Right atrium auricular region (tissue), 2 donors: ENCODE measurements at regions not wholly inside any gene's neighbourhood (a gene's known extent, or its start where the extent isn't known, plus 50 kb on each side); places are given as distances from the start of the nearest gene placed in this dataset.

Experiments used
- DNase-seq: peaks from one replicate; pipeline ENCODE4 v3.0.0-alpha.2; 2019; ENCODE audit warnings: low spot score
- H3K27ac ChIP-seq, 2 donors: fragments of 200-600 bp; sonication (generic); 1 replicate in 1 of 2; 2 replicates in 1 of 2; pipeline ENCODE4 v1.5.1; 2016 to 2019
- H3K27me3 ChIP-seq, 2 donors: fragments of 200-600 bp; sonication (generic); one replicate each; pipeline versions ENCODE4 v1.5.1 to v1.6.0; 2017 to 2019
- H3K36me3 ChIP-seq: fragments of 200-600 bp; sonication (generic); one replicate; pipeline ENCODE4 v1.5.1; 2016
- H3K4me1 ChIP-seq, 2 donors: fragments of 200-600 bp; sonication (generic); one replicate each; pipeline versions ENCODE4 v1.5.1 to v1.6.0; 2017 to 2019
- H3K4me3 ChIP-seq, 2 donors: fragments of 200-600 bp; sonication (generic); 1 replicate in 1 of 2; 2 replicates in 1 of 2; pipeline ENCODE4 v1.5.1; 2017 to 2019; ENCODE audit warnings: mild to moderate bottlenecking in 1 of 2, moderate library complexity in 1 of 2
- H3K9me3 ChIP-seq, 2 donors: fragments of 200-600 bp; sonication (generic); one replicate each; pipeline ENCODE4 v1.5.1; 2019
- CTCF ChIP-seq, 2 donors: fragments of 200-600 bp; sonication (generic); IDR thresholded peaks; one replicate each; pipeline ENCODE4 v1.5.1; 2019; ENCODE audit warnings: antibody characterized with exemption in 2 of 2

- H3K27ac ChIP-seq, result no peak overlapping the region
- no peaks in the 10 kb centered on the region for H3K36me3 ChIP-seq
- H3K27me3 ChIP-seq, result no peaks in the 10 kb centered on the region
- no peaks in the 10 kb centered on the region for H3K4me1 ChIP-seq
- H3K4me3 ChIP-seq, result no peak overlapping the region
- TF ChIP-seq CTCF (IDR thresholded peaks at IDR 0.05), result no peak
- no peak for DNase-seq
- no peaks in the 10 kb centered on the region for H3K9me3 ChIP-seq
Measured at GRCh38 chr15:53331328-53332190, 427.9 kb downstream of the WDR72 start.

GRCh38 chr15:53328341-53328740 is 431.1 kb downstream of the WDR72 start:
- H3K27me3 ChIP-seq, result no peaks in the 10 kb centered on the region
- H3K9me3 ChIP-seq, result no peaks in the 10 kb centered on the region
- no peak for TF ChIP-seq CTCF (IDR thresholded peaks at IDR 0.05)
- no peaks in the 10 kb centered on the region for H3K36me3 ChIP-seq
- no peaks in the 10 kb centered on the region for H3K4me1 ChIP-seq
- H3K27ac ChIP-seq, result no peak overlapping the region
- no peak overlapping the region for H3K4me3 ChIP-seq
- DNase-seq, result no peak

GRCh38 chr15:53324061-53324460 is 435.4 kb downstream of the WDR72 start:
- Histone ChIP-seq H3K27me3 (no peaks in the 10 kb centered on the region), H3K36me3 (no peaks in the 10 kb centered on the region), H3K4me3 (no peak overlapping the region), H3K4me1 (no peaks in the 10 kb centered on the region), H3K27ac (no peak overlapping the region), H3K9me3 (no peaks in the 10 kb centered on the region)
- no peak for TF ChIP-seq CTCF (IDR thresholded peaks at IDR 0.05)
- DNase-seq, result no peak

GRCh38 chr15:53323191-53323590 is 436.3 kb downstream of the WDR72 start:
- no peaks in the 10 kb centered on the region for H3K27me3 ChIP-seq
- DNase-seq, result no peak
- no peak overlapping the region for H3K4me3 ChIP-seq
- H3K27ac ChIP-seq, result no peak overlapping the region
- H3K4me1 ChIP-seq, result no peaks in the 10 kb centered on the region
- H3K36me3 ChIP-seq, result no peaks in the 10 kb centered on the region
- TF ChIP-seq CTCF (IDR thresholded peaks at IDR 0.05), result no peak
- no peaks in the 10 kb centered on the region for H3K9me3 ChIP-seq

- Histone ChIP-seq H3K9me3 (no peaks in the 10 kb centered on the region), H3K36me3 (no peaks in the 10 kb centered on the region), H3K4me3 (no peak overlapping the region), H3K27ac (no peak overlapping the region), H3K27me3 (no peaks in the 10 kb centered on the region), H3K4me1 (no peaks in the 10 kb centered on the region)
- no peak for DNase-seq
- no peak for TF ChIP-seq CTCF (IDR thresholded peaks at IDR 0.05)
Measured at GRCh38 chr15:53320816-53321215, 438.6 kb downstream of the WDR72 start.

- H3K36me3 ChIP-seq, result no peaks in the 10 kb centered on the region
- no peaks in the 10 kb centered on the region for H3K4me1 ChIP-seq
- no peak overlapping the region for H3K27ac ChIP-seq
- H3K27me3 ChIP-seq, result no peaks in the 10 kb centered on the region
- no peak for DNase-seq
- no peak for TF ChIP-seq CTCF (IDR thresholded peaks at IDR 0.05)
- no peak overlapping the region for H3K4me3 ChIP-seq
- no peaks in the 10 kb centered on the region for H3K9me3 ChIP-seq
Measured at GRCh38 chr15:53312707-53313106, 446.8 kb downstream of the WDR72 start.
